DND-41 (cell line): ENCODE measurements at regions not wholly inside any gene's neighbourhood (a gene's known extent, or its start where the extent isn't known, plus 50 kb on each side); places are given as distances from the start of the nearest gene placed in this dataset.

ENCODE experiments used
- ATAC-seq: fragments of 200-7000 bp; cut with Tn5 transposase; 3 replicates; pipeline ENCODE4 v1.9.1; 2021; ENCODE audit warnings: low read depth; ENCODE audit not compliant: insufficient read depth
- DNase-seq: peaks from one replicate; pipeline ENCODE4 v3.0.0-alpha.2; 2020
- H2AFZ ChIP-seq: 2 replicates; pipeline ENCODE4 v1.6.0; 2012; ENCODE audit warnings: low read depth, low read length
- H3K27ac ChIP-seq: 2 replicates; pipeline ENCODE4 v1.5.1; 2012; ENCODE audit warnings: low read length, inconsistent platforms
- H3K27me3 ChIP-seq: fragments of 200-600 bp; sonication (generic); 2 replicates; pipeline ENCODE4 v1.6.0; 2012; ENCODE audit warnings: low read length, mild to moderate bottlenecking, inconsistent platforms; ENCODE audit not compliant: insufficient read depth, poor library complexity
- H3K36me3 ChIP-seq: 2 replicates; pipeline ENCODE4 v1.5.1; 2012; ENCODE audit warnings: low read length, inconsistent platforms; ENCODE audit not compliant: insufficient read depth
- H3K4me1 ChIP-seq: 2 replicates; pipeline ENCODE4 v1.5.1; 2012; ENCODE audit warnings: mild to moderate bottlenecking, low read length; ENCODE audit not compliant: insufficient read depth
- H3K4me2 ChIP-seq: 2 replicates; pipeline ENCODE4 v1.6.0; 2012; ENCODE audit warnings: mild to moderate bottlenecking, moderate library complexity, low read length, inconsistent platforms; ENCODE audit not compliant: insufficient read depth
- H3K4me3 ChIP-seq, 2 experiments: fragments of 200-600 bp in 1 of 2; shearing (Covaris generic) in 1 of 2; 2 replicates each; pipeline ENCODE4 v1.5.1; 2012 to 2016; ENCODE audit warnings: inconsistent platforms in 2 of 2, low read length in 2 of 2, mild to moderate bottlenecking in 2 of 2, low read depth in 1 of 2, moderate library complexity in 1 of 2
- H3K79me2 ChIP-seq: 2 replicates; pipeline ENCODE4 v1.6.0; 2012; ENCODE audit warnings: low read length, inconsistent platforms; ENCODE audit not compliant: insufficient read depth
- H3K9ac ChIP-seq: 2 replicates; pipeline ENCODE4 v1.6.0; 2012; ENCODE audit warnings: low read depth, mild to moderate bottlenecking, inconsistent platforms, low read length, moderate library complexity
- H3K9me3 ChIP-seq: 2 replicates; pipeline ENCODE4 v1.5.1; 2012; ENCODE audit warnings: low read length, moderate library complexity, mild to moderate bottlenecking, inconsistent platforms; ENCODE audit not compliant: insufficient read depth, severe bottlenecking
- H4K20me1 ChIP-seq: 2 replicates; pipeline ENCODE4 v1.6.0; 2012; ENCODE audit warnings: low read length; ENCODE audit not compliant: insufficient read depth
- EZH2 ChIP-seq: IDR thresholded peaks from 3 replicates; pipeline ENCODE4 v1.6.1; 2012; ENCODE audit warnings: borderline replicate concordance, low read depth, mild to moderate bottlenecking, moderate library complexity, low read length, inconsistent platforms; ENCODE audit not compliant: severe bottlenecking
- TF ChIP-seq, protein P1 (sequence below): IDR thresholded peaks from 2 replicates; pipeline ENCODE4 v1.5.1; 2012; ENCODE audit warnings: borderline replicate concordance, low read length, moderate library complexity, mild to moderate bottlenecking; ENCODE audit not compliant: poor library complexity, severe bottlenecking; ENCODE audit errors: extremely low read depth

DNA sequence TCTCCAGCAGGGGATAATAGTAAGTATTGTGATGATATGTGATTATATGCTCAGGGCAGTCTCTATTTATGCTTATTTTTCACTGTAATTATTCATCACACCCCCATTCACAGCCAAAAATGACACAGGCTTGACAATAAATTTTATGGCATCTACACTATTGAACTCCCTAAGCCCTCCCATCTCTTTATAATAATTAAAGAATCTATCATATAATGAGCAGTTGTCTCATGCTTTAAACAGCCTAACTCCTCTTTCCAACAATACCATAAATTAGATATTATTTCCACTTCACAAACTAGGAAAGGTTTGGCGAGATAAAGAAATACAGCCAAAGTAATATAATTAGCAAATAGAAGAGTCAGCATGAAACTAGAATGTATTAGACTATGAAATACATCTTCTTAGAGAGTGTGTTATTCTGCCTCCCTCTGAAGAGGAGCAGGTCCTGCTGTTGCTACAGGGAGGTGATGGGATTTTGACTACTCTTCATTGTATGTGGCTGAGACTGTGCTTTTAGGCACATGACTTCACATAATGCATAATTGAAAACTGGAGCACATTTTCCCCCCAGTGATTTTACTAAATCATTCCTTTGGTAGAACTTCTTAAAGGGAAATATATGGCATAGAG, 488.8 kb downstream of the HTR1A start:
- Histone ChIP-seq H3K4me1 (no peaks in the 10 kb centered on the region), H3K79me2 (no peaks in the 10 kb centered on the region), H3K4me2 (no peak overlapping the region), H2AFZ (no peak overlapping the region), H3K4me3 (no peak overlapping the region), H3K27me3 (no peaks in the 10 kb centered on the region), H4K20me1 (no peaks in the 10 kb centered on the region), H3K9ac (no peak overlapping the region), H3K9me3 (no peaks in the 10 kb centered on the region), H3K36me3 (no peaks in the 10 kb centered on the region), H3K27ac (no peak overlapping the region)
- DNase-seq (no peak), ATAC-seq (no peak)
- no peak for TF ChIP-seq EZH2
- TF ChIP-seq, protein P1, sequence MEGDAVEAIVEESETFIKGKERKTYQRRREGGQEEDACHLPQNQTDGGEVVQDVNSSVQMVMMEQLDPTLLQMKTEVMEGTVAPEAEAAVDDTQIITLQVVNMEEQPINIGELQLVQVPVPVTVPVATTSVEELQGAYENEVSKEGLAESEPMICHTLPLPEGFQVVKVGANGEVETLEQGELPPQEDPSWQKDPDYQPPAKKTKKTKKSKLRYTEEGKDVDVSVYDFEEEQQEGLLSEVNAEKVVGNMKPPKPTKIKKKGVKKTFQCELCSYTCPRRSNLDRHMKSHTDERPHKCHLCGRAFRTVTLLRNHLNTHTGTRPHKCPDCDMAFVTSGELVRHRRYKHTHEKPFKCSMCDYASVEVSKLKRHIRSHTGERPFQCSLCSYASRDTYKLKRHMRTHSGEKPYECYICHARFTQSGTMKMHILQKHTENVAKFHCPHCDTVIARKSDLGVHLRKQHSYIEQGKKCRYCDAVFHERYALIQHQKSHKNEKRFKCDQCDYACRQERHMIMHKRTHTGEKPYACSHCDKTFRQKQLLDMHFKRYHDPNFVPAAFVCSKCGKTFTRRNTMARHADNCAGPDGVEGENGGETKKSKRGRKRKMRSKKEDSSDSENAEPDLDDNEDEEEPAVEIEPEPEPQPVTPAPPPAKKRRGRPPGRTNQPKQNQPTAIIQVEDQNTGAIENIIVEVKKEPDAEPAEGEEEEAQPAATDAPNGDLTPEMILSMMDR = no peak

DNA sequence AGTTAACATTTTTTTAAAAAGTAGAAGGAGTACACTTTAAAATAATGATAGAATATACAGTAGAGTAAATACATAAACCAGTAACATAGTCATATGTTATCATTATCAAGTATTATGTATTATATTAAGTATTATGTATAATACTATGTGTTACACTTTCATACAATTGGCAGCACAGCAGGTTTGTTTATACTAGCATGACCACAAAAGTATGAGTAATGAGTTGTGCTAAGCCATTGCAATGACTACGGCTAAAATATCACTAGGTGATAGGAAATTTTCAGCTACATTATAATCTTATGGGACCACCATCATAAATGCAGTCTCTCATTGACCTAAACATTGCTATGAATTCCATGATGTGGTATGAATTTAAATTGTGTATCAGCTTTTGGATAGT, 506.0 kb downstream of the HTR1A start:
- H3K4me3 ChIP-seq = no peak overlapping the region
- H2AFZ ChIP-seq = no peak overlapping the region
- H3K9me3 ChIP-seq = no peaks in the 10 kb centered on the region
- no peaks in the 10 kb centered on the region for H3K27me3 ChIP-seq
- no peaks in the 10 kb centered on the region for H4K20me1 ChIP-seq
- no peak overlapping the region for H3K9ac ChIP-seq
- no peak overlapping the region for H3K27ac ChIP-seq
- ATAC-seq (no peak), DNase-seq (no peak)
- no peaks in the 10 kb centered on the region for H3K36me3 ChIP-seq
- H3K79me2 ChIP-seq = no peaks in the 10 kb centered on the region
- no peak overlapping the region for H3K4me2 ChIP-seq
- TF ChIP-seq, protein P1 = no peak
- TF ChIP-seq EZH2 = no peak
- H3K4me1 ChIP-seq = no peaks in the 10 kb centered on the region

DNA sequence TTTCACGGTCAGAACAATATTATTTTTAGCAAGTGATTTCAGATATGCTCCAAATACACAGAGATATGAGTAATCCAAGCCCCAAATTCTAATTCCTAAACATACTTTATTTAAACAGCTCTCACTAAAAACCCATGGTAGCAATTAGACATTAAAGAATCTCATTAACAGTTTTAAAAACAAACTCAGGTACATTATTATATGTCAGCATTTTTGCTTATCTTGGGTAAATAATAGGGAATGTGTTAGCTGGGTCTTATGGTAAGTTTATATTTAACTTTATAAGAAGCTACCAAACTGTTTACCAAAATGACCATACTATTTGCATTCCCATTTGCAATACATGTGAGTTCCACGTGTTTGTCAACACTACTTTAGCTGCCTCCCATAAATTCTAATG, 511.1 kb downstream of the HTR1A start:
- H3K4me3 ChIP-seq = no peak overlapping the region
- no peaks in the 10 kb centered on the region for H3K9me3 ChIP-seq
- no peak overlapping the region for H2AFZ ChIP-seq
- H3K27me3 ChIP-seq = no peaks in the 10 kb centered on the region
- DNase-seq (no peak), ATAC-seq (no peak)
- H3K36me3 ChIP-seq = no peaks in the 10 kb centered on the region
- TF ChIP-seq, protein P1 = no peak
- no peak for TF ChIP-seq EZH2
- H3K79me2 ChIP-seq = no peaks in the 10 kb centered on the region
- no peaks in the 10 kb centered on the region for H3K4me1 ChIP-seq
- no peak overlapping the region for H3K4me2 ChIP-seq
- no peaks in the 10 kb centered on the region for H4K20me1 ChIP-seq
- no peak overlapping the region for H3K9ac ChIP-seq
- no peak overlapping the region for H3K27ac ChIP-seq

DNA sequence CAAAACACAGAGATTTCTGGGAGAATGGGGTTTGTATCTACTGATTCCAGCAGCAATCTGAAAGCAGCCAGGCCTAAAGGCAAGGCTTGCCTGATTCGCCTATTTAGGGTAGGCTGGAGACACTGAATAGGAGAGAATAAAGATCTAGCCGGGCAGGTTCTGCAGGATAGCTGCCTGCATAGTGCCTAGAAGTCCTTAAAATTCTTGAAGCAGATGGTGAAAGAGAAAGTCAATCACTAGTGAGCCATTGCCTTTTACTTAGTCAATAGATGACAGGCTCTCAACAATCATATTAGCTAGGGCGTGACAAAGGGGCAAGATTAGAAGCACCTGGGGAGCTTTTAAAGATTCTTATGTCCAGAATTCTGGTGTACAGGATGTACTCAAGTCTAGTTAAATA, 522.7 kb downstream of the HTR1A start:
- no peaks in the 10 kb centered on the region for H3K4me1 ChIP-seq
- H3K9me3 ChIP-seq = no peaks in the 10 kb centered on the region
- H3K36me3 ChIP-seq = no peaks in the 10 kb centered on the region
- no peak overlapping the region for H2AFZ ChIP-seq
- H4K20me1 ChIP-seq = no peaks in the 10 kb centered on the region
- no peak overlapping the region for H3K4me2 ChIP-seq
- no peaks in the 10 kb centered on the region for H3K27me3 ChIP-seq
- TF ChIP-seq EZH2 = no peak
- TF ChIP-seq, protein P1 = no peak
- no peak for DNase-seq
- no peak overlapping the region for H3K9ac ChIP-seq
- ATAC-seq = no peak
- no peak overlapping the region for H3K4me3 ChIP-seq
- no peaks in the 10 kb centered on the region for H3K79me2 ChIP-seq
- no peak overlapping the region for H3K27ac ChIP-seq
